ENCODE measurements at regions not wholly inside any gene's neighbourhood (a gene's known extent, or its start where the extent isn't known, plus 50 kb on each side); places are given as distances from the start of the nearest gene placed in this dataset.
"Not testable (repeated sequence)": the region's sequence is repeated elsewhere in the genome, so short reads cannot be mapped to it uniquely, and the experiment has no call there.

- DNase-seq: no peak
Measured at GRCh38 chr6:122141246-122141645, 258.2 kb upstream of the HSF2 start.

- DNase-seq: no peak
Measured at GRCh38 chr6:122143813-122144601, 255.4 kb upstream of the HSF2 start.

GRCh38 chr6:122145246-122145645, 254.2 kb upstream of the HSF2 start:
- no peak for DNase-seq

- no peak for DNase-seq
Measured at GRCh38 chr6:122145741-122146240, 253.7 kb upstream of the HSF2 start.

GRCh38 chr6:122147291-122147690, 252.2 kb upstream of the HSF2 start:
- no peak for DNase-seq

DNA sequence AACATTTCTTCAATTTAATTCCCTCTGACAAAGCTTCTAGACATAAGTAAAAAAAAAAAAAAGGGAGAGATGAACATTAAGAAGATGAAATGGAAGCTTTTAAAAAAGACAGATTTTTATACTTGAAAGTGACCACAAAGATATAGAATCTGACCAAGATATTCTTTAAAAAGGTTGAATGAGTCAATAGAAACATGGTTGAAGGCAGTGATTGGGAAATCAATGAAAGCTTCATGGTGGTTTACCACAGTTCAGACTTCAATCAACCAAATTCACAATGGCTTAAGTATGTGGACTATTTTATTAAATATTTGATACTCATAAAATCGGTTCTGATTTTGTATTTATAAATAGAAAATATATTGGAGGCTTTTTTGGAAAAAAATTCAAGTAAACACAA, 248.4 kb upstream of the HSF2 start:
- DNase-seq: no peak

GRCh38 chr6:122151763-122152162, 247.7 kb upstream of the HSF2 start:
- no peak for DNase-seq

GRCh38 chr6:122153557-122153956, 245.9 kb upstream of the HSF2 start:
- no peak for DNase-seq

GRCh38 chr6:122154155-122154554, 245.3 kb upstream of the HSF2 start:
- no peak for DNase-seq

DNA sequence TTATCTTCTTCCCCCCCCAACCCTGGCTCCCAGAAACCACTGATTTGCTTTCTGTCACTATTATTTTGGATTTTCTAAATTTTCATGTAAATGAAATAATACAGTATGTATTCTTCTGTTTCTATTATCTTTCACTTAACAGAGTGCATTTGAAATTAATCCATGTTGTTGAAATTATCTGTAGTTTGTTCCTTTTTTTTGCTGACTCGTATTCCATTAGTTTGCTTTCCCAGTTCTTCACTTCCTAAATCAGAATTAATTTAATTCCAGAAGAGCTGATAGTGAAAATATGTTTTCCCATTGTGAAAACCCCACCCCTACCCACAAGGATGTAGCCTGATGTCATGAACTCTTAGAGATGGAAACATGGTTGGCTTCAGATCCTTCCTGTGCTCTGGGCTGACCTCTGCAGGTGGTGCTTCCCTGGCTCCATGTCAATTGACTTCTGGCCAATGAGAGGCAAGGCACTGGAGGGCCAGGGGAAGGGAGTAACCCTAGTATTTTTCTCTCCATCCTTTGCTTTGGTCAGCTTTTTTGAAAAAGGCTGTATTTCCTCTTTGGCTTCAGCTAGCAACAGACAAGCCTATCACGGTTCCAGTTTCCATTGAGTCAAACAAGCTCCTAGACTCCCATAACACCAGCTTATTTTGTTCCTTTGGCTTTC, 244.4 kb upstream of the HSF2 start:
- DNase-seq: no peak

DNA sequence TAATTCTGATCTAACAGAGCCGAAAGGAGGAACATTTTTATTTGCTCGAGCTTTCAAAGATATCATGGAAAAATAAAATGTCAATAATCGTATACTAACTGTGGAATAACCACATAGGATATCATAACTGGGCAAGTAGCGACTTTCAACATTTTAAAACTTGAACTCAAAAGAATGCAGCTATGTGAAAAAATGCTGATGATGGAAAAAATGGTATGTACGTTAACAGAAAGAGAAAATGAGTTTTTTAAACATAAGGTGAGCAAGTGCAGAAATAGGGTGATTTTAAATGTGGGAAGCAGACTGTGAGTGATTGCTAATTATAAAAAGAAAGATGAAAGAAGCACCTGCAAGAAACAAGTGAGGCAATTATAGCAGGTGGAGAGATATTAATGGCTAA, 238.3 kb upstream of the HSF2 start:
- DNase-seq: no peak

- no peak for DNase-seq
Measured at GRCh38 chr6:122165014-122165413, 234.4 kb upstream of the HSF2 start.

DNA sequence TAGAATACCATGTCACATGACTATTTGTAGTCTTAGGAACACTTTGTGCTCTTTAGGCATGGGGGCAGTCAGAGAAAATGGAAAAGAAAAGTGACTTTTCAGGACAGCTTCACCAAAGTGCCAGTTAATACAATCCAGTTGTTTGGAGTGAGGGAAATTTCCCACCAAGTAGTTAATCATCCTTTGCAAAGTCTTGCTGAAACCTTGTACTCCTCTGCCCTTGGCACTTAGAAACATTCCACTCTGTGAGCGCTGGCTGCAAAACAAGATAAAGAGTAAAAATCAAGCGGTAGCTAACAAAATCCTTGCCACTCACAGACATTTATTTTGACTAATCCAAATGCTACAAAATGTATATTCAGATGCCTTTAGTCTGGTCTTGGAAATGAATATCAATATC, 229.2 kb upstream of the HSF2 start:
- no peak for DNase-seq

GRCh38 chr6:122178988-122179387, 220.5 kb upstream of the HSF2 start:
- DNase-seq: no peak

DNA sequence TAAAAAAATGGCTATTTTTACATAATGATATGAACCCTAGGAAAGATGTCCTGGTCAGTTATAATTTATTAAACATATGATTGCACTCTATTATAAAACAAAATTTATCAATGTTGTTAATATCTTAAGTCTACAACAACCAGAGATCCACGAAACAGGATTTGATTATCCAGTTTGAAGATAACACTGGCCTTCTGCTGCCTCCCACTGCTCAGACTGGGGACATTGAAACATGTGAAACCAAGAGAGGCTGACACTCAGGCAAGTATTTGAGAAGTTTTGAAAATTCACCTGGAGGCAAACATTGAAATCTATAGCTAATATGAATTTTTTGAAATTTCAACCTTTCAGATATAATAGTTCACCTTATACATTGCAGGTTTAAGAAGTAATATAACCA, 219.3 kb upstream of the HSF2 start:
- DNase-seq: no peak

- DNase-seq: no peak
Measured at GRCh38 chr6:122182061-122182460, 217.4 kb upstream of the HSF2 start.

- no peak for DNase-seq
Measured at GRCh38 chr6:122184401-122184827, 215.0 kb upstream of the HSF2 start.

GRCh38 chr6:122185458-122185857, 214.0 kb upstream of the HSF2 start:
- not testable (repeated sequence) for DNase-seq

GRCh38 chr6:122187186-122187585, 212.3 kb upstream of the HSF2 start:
- no peak for DNase-seq

- no peak for DNase-seq
Measured at GRCh38 chr6:122198922-122199321, 200.5 kb upstream of the HSF2 start.

- no peak for DNase-seq
Measured at GRCh38 chr6:122200440-122200839, 199.0 kb upstream of the HSF2 start.

DNA sequence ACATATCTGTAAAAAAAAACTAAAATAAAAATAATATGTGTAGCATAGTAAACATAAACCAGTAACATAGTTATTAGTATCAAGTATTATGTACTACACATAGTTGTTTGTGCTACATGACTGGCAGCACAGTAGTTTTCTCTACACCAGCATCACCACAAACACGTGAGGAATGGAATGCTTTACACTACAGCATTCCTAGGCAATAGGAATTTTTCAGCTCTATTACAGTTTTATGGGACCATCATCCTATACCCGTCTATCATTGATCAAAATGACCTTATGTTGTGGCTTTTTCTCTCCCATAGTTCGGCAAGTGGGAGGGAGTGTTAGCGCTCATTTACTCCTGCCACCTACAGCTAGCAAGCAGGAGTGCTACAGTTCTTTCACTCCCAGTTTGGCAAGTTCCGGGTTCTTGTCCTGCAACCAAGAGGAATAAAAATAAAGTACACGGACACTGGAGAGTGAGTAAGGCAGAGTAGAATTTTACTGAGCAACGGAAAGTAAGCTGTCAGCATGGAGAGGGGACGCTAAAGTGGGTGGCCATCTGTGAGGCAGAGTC, 196.8 kb upstream of the HSF2 start:
- no peak for DNase-seq

- no peak for DNase-seq
Measured at GRCh38 chr6:122207061-122207460, 192.4 kb upstream of the HSF2 start.

DNA sequence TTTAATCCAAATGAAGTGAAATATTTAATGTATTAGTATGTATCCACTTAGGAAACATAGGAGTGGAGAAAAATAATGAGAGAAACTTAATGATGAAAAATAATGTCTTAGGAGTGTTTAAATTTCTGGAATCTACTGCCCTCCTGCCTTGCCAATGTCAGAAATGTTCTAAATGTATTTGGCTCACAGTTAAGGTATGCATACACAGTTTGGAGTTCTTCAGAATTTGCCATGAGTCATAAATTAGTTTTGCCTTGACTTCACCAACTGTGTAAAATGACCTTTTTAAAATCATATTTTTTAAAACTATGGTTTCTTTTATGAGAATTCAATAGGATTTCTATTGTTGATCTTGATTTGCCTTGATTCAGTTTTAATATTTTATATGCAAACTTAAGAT, 191.7 kb upstream of the HSF2 start:
- no peak for DNase-seq

Data from DMS79 (cell line).